ENCODE measurements at regions not wholly inside any gene's neighbourhood (a gene's known extent, or its start where the extent isn't known, plus 50 kb on each side); places are given as distances from the start of the nearest gene placed in this dataset.

DNA sequence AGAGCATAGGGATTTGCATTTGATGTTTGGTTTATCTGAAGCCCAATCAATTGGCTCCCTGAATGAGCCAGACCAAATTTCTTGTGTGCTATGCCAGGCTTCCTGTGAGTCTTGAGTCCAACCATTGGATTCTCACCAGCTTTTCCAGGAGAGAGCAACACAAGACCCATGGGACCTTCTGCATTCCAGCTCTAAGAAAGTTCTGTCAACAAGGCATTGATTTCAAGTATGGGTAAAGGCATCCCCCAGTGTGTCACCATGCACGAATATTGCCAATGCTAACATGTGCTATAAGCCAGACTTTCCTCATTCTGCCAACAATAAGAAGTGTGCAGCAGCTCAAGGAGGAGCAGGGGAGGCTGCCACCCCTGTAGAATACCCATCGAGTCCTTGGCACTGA lies 266.6 kb downstream of the ETAA1 start:
- no peak for DNase-seq

DNA sequence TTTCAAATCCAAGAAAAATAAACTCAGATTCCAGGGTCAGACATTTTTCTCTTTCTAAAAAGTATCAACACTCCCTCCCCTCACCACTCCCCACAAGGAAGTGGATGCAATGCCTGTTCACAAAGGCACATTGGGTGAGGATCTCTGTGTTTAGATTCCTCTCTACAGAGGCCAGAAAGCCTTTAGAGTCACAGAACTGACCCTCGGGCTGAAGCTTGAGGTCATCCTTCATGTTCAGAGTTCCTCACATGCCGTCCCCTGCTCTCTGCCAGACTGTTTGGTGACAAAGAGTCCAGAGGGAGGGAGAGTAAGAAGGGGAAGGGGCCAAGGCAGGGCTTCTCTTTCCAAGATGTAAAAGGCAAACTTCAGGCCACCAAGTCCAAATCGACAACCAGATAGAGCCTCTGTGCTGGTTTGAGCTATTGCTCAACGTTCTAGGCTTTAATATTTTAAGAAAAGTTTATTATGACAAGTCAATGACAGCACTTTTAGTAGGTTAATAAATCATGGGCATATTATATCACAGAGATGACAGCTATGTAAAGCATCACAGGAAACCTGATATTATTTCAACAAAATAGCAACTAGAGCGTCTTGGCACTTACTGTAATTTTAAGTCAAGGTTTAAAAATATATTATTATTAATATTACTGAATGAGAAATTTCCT lies 269.4 kb downstream of the ETAA1 start:
- DNase-seq: no peak

DNA sequence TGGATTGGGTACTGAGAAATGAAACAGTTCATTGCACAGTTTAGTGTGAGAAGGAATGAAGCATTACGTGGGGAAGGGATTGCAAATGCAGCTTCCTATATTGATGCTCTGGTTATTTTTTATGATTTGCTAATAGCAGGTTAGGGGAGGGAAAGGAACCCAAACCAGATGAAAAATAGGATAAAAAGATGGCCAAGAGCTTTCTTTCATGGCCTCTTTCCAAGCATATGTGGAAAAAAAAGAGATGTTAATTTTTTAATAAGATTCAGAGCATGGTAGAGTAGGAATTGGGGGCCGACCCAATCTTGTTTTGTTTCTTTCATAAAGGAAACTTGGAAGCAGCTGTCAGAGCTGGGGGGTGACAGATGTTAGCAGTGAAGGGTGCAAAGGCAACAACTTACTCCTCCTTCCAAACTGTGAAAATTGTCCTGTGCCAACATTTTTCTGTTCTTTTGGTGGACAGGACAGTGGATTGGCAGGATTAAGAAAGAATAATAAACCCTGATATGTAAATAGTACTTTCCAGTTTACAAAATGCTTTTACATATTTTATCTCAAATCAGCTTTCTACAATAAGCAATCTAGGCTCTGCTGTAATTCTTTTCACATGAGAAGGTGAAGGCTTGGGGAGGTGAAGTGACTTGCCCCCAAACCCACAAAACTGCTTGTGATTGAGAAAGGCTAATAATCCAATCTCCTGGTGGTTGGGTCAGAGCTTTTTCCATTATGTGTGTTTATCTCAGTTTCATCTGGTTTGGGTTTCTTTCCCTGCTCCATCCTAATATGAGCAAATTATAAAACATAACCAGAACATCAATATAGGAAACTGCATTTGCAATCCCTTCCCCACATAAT lies 270.1 kb downstream of the ETAA1 start:
- no peak for DNase-seq

DNA sequence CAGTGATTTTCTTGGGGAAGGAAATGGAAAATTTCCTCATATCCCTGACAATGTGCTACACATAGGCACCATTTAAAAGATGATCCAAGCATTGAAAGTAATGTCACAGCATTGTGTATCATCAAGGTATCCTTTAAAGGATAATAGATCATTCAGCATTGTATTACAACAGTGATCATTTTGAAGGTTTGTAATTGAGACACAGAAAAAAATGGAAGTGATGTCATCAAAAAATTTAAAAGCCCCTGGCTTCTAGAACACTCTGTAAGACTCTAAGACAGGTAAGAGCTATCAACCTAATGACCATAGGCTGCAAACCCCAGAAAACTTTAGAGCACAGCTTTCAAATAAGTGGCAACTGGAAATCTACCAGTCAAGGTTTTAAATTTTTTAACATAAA lies 271.4 kb downstream of the ETAA1 start:
- DNase-seq: no peak

DNA sequence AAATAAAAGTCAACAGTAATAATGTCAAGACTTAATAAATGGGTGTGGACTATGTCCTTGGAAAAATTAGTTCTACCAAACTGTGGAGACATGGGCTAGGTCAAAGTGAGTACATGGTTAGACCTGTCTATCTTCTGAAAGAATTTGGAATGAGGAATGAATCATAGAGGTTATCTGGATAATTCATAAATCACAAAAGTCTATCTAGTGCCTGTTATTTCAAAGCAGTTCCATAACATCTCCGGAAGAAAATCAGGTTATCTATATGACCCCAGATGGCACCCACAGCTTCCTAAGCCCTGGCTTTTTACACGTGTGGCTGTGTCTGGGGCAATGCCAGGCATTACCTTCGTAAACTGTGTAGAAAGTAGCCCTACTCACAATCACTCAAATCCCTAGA lies 272.0 kb downstream of the ETAA1 start:
- DNase-seq: no peak

DNA sequence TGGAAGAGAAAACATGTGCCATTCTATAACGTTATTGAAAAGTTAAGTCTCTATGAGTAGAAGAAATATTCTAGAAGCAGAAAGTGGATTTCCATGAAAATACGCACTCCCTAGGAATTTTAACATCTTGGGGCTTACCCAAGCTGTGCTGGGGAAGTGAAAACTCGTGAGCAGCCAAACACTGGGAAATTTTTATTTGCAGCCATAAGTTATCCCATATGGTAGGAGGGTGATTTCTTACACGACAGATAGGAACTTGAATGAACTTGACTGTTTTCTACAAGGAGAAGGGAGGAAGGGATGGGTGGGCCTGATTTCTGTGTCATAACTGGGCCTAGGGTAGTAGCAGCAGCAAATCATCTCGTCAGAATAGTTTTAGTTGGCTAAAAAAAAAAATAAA lies 272.6 kb downstream of the ETAA1 start:
- no peak for DNase-seq

DNA sequence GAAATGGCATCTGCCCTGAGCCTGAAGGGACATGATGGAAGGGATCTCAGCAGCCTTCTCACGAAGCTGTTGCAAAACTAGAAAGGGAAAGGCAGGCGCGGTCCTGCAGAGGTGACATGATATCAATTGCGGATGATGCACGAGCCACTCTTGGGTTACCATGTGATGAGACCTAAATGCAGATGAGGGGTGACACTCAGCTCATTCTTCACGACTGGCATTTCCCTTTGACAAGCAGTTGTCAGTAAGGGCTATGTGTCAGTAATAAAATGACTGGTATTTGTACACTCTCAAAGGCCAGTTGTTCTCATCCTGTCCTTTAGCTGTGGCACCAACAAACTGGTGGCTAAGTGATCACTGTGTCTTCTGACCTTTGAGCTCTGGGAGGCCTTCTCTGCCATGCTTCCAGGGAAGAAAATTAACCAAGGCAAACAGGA lies 273.6 kb downstream of the ETAA1 start:
- DNase-seq: no peak

DNA sequence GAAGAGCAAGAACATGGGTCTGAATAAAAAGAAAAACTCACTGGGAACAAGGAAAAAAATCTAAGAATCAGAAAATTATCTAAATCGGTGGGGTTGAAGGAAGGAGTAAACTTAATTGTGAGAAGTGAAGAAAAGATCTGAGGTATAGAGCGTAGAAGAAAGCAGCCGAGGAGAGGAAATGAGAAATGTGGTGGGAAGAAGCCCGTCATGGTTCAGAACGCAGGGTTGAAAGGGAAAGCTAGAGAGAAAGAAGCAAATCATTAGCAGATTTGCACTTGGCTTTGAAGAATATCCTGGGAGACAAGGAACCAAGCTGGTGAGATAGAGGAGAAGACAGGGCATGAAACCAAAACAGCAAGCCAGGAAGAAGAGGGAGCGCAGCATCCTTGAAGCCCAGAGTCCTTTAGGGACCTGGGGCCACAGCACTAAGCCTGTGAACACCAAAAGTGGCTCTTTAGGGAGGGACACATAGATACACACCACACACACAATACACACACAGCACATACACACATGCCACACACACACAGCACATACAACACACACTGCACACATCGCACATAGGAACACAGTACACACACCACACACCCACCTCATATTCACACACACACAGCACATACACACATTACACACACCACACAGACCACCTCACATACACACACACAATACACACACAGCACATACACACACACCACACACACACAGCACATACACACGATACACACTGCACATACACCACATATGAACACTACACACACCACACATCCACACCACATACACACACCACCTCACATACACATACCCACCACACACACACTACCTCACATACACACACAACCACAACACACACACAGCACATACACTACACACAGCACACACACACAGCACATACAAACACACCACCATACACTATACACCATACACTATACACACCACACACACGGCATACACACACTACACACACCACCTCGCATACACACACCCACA lies 274.6 kb downstream of the ETAA1 start:
- no peak for DNase-seq

DNA sequence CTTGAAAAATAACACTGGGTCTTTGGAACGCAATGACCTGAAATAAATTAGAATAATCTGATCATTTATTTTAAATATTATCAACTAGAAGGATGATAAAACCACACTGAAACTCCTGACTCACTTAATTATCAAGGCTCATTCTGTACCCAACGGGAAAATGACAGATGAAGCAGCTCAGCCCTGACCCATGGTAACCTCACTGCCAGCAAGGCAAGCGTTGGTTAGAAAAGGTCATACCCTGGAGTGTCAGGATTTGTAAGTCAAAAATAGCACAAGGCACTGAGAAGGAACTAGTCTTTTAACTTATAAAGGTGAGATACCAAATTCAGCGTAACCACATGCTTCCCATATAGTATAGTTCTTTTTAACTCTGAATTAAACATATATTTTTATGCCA lies 277.5 kb downstream of the ETAA1 start:
- DNase-seq: no peak

DNA sequence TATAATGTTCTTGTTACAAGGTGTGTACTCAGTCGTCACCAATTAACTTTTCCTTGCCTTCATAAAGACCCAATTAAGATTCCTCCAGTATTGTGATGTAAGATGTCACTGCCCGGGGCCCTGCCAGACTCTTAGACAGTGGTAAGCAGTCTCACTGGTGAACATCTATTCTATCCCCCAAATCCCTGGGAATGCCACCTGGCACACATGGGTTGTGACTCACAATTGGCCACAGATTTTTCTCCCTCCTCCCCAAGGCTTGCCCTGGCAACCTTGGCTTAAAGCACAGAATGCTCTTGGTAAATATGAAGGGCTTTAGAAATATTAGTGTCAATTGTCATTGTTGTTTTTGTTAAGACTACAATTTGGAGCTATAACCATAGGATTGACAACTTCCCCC lies 287.9 kb downstream of the ETAA1 start:
- DNase-seq: no peak

DNA sequence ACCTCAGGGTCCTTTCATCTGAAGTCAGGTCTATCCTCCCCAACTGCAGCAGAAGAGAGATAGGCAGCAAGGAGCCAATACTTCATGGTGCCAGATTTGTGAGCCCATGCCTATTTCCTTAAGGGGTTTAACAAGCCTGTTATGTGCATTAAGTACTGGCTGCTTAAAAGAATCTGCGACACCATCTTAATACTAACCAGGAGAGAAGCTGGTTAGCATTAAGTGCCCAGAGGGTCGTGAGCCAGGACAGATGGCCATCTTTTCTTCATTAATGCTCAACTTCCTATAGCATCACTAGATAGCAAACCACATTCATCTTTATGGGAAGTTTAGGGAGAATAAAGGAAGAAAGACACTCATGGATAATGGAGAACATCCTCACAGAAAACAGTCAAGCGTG lies 289.1 kb downstream of the ETAA1 start:
- DNase-seq: no peak

DNA sequence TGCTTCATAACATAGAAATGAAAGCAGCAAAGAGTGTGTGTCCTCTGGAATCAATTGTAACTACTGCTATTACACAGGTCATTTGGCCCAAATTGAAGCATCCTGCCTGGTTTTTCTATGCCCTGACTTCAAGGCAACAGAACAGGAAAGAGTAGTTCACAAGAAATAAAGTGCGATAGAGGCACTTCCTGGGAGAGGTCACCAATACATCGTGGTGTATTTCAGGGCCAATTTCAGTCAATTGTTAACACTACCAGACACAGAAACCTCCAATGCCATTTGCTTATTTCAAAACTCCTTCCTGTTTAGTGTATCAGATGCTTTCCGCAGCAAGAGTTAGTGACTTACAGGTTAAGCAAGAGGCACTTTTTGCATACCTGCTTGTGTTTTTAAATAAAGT lies 292.1 kb downstream of the ETAA1 start:
- no peak for DNase-seq

DNA sequence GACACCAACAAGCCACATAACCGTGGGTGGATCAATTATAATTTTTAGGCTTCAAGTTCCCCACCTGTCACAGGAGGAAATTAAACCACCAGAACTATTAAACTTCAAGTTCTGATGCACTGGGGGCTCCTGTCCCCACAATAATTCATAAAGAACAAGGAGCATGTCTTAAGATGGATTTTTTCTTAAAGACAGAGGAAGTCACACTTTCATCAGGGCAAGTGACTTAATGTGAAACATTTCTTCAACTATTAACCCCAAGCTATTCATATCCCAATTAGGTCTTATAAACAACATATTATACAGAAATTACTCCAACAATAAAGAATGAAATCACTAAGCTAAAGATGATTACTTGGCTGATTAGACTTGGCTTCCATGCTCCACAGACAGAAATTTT lies 292.5 kb downstream of the ETAA1 start:
- no peak for DNase-seq

DNA sequence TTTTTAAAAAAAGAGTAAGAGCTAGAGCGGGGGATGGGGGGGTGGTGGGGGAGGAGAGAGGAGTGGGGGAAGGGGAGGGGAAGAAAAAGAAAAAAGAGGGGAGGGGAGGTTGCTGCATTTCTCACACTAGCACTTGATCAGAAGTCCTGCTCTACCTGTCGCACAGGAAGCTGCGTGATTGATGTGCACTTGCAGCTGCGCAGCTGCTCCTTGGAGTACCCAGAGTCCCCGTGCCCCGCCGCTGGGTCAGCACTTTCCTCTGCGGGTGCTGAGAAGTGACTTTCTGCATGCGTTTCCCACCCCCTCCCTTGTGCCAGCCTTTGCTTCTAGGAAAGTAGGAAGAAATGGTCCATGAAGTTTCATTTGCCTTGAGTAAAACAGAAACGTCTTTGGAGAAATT lies 297.3 kb downstream of the ETAA1 start:
- peak; percentile 77 for DNase-seq

DNA sequence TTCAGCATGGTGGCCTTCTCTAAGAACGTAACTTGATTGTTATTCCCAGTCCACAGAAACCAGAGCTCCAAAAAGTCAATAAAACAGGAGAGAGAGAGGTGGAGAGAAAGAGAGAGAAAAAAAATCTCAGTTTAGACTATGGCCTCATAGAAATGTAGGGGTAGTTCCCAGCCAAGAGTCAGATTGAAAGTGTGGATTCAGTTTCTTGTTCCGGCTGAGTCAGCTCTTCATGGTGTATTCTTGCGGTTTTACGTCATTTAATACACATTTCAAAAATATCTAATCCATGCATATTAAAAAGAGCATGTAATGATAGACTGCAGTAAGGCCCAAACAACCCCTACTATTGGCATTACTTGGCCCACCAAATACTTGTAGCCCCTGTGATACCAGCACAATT lies 303.9 kb downstream of the ETAA1 start:
- no peak for DNase-seq

DNA sequence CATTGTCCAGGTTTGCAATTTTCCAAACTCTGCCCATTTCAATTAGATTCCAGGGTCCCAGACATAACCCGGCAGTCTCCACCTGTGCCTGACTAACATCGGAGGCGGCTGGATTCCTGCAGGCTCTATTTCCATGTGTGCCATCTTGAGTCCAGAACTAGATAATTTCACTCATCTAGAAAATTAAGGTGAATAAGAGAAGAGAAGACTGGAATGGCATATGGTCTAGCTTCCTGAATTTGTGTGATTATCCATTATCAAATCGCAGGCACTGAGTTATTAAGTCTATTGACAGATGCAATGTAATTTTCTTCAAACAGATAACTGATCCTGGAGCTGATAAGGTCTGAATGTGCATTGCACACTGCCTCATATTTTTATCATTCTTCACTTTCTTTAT lies 305.2 kb downstream of the ETAA1 start:
- DNase-seq: no peak

DNA sequence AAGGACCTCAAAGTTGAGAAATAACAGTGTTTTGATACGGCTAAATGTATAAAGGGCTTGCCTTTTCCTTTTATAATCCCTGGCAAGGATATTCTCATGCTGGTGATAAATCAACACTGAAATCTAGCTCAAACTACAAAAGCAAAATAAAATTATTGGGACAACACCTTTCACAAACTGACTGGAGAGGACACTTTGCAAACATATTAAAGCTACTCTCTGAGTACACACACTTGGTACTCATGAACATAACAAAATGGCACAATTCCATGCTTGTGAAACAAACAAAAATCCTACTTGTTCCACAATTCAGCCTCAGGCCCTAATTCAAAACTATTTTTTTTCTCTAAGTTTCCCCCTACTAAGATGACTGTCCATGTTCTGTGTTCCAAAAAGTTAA lies 305.8 kb downstream of the ETAA1 start:
- no peak for DNase-seq

DNA sequence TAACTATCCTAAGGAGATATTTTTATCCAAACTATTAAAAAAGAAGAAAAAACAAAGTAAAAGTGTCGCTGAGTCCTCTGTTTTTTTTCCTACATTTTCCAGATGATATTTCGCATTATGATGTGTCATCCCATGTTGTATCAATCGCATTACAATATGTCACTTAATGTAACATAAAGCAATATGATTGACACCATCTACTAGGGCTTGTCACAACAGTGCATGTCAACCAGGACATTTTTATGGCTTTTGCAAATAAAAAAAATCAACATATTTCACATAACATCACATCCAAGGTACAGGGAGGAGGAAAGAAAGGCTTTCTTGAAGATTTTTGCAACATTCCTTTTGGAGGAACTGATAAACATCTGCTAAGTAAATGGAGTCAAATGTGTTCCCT lies 308.9 kb downstream of the ETAA1 start:
- DNase-seq: no peak

DNA sequence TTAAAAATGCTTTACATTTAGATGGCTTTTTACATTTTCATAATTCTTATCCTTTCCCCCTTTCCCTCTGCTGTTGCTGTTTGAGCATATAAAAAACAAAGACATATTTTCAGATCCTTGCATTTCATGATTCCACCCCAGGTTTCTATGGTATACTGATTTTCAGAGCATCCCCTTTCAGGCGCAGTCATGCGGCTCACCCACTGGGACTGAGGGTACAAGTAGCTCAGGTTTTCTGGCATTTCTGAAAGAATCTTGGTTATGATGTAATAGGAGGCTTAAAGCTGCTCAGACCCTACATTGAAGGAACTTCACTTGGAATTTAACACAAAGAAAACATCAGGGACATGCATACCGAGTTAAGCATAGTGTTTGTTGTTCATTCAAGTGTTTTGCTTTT lies 310.8 kb downstream of the ETAA1 start:
- no peak for DNase-seq

DNA sequence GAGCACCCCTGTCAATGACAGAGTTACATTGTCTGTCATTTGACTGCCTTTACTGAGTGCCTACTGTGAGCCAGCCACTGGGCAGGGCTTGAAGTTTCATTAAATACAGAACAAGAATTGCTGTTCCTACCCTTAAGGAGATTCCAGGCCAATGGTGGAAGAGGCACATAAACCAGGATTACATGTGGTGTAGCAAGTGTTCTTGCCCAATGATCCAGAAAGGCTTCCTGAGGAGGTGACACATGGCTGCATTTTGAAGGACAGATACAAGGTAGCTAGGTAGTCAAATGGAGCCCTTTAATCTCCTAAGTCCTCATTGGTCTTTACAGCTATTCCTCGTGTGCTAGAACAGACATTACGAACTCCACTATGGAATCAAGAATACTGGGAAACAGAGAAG lies 312.7 kb downstream of the ETAA1 start:
- DNase-seq: no peak

DNA sequence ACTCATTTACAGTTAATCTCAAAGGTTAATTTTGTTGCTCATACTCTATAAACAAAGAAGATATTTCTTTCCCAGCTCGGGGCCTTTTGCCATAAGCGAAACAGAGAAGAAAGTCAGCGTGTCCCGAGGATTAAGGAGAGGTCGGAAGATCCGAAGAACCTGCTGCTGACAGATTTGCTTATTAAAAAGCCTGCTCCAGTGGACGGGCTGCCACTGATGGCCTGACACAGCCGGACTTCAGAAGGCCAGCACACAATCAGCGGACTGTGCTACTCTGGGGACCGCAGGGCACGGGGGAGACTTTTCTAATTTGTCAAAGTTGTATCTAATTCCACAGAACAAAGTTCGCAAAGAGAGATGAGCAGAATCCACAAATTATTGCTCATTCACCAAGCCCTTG lies 315.4 kb downstream of the ETAA1 start:
- no peak for DNase-seq

DNA sequence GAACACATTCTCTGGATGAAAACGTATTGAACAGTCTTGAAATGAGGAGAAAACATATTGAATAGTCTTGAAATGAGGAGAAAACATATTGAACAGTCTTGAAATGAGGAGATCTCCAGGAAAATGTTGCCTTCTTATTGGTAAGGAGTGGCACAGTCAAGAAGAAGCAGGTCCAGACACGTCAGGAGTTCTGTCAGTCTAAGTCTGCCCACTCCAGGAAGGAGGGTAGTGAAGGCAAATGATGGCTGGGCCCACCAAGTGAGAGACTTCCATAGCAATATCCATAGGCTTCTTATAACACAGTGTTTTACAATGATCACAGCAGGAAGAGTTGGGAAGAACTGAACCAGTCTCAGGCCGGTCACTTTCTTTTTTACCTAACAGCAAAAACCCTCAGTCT lies 316.2 kb downstream of the ETAA1 start:
- no peak for DNase-seq

DNA sequence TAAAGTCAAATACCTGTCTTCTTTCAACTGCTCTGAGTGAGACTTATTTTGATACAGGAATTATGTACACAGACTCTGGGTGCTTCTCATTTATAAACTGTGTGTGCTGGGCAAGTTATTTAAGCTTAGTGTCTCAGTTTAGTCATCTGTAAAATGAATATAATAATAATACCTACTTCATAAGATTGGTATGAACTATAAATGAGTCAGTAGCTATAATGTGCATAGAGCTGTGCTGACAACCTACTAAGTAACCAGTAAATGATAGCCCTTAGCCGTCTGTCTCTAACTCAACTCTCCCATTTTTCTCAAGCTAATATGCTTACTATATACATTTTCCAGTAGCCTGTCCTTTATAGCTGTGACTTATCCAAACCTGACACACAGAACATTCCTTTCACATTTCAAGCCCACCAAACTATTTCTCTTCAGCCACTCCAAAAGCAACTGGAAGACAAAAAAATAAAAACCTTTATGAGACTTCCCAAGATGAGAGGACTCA lies 319.8 kb downstream of the ETAA1 start:
- no peak for DNase-seq

Data from NCI-H510A (cell line).